MM.1S (cell line): ENCODE measurements at regions not wholly inside any gene's neighbourhood (a gene's known extent, or its start where the extent isn't known, plus 50 kb on each side); places are given as distances from the start of the nearest gene placed in this dataset.
A peak's percentile ranks its signal among the peaks of the same experiment; 100 is the strongest.

Experiments used
- DNase-seq: peaks from one replicate; pipeline ENCODE4 v3.0.0-alpha.2; 2015
- H2AFZ ChIP-seq: fragments of 300-600 bp; sonication (generic); 2 replicates; pipeline ENCODE4 v1.6.0; 2016; ENCODE audit warnings: antibody characterized with exemption, low read length
- H3F3A ChIP-seq: fragments of 300-600 bp; sonication (generic); 2 replicates; pipeline ENCODE4 v1.6.1; 2016; ENCODE audit warnings: mild to moderate bottlenecking, antibody characterized with exemption, low read length, moderate library complexity, mixed read lengths; ENCODE audit not compliant: insufficient read depth
- H3K27ac ChIP-seq: fragments of 300-600 bp; sonication (generic); 2 replicates; pipeline ENCODE4 v1.5.1; 2016; ENCODE audit warnings: mild to moderate bottlenecking, low read length
- H3K27me3 ChIP-seq: fragments of 300-600 bp; sonication (generic); replicated peaks from 2 replicates; pipeline ENCODE4 v1.6.0; 2016; ENCODE audit warnings: low read length; ENCODE audit not compliant: insufficient read depth
- H3K36me3 ChIP-seq: fragments of 300-600 bp; sonication (generic); replicated peaks from 2 replicates; pipeline ENCODE4 v1.6.1; 2016; ENCODE audit warnings: mild to moderate bottlenecking, low read length, mixed read lengths; ENCODE audit not compliant: insufficient read depth
- H3K4me1 ChIP-seq: fragments of 300-600 bp; sonication (generic); 2 replicates; pipeline ENCODE4 v1.6.1; 2016; ENCODE audit warnings: low read length, mixed read lengths
- H3K4me2 ChIP-seq: fragments of 300-600 bp; sonication (generic); 2 replicates; pipeline ENCODE4 v1.6.0; 2016; ENCODE audit warnings: low read depth, low read length
- H3K4me3 ChIP-seq: fragments of 300-600 bp; sonication (generic); 2 replicates; pipeline ENCODE4 v1.5.1; 2016; ENCODE audit warnings: low read length, mixed read lengths
- H3K79me2 ChIP-seq: fragments of 300-600 bp; sonication (generic); 2 replicates; pipeline ENCODE4 v1.6.1; 2016; ENCODE audit warnings: mixed run types, low read length, mixed read lengths
- H3K9ac ChIP-seq: fragments of 300-600 bp; sonication (generic); 2 replicates; pipeline ENCODE4 v1.6.1; 2016; ENCODE audit warnings: low read length, mixed read lengths
- H3K9me2 ChIP-seq: fragments of 300-600 bp; sonication (generic); replicated peaks from 2 replicates; pipeline ENCODE4 v1.6.1; 2016; ENCODE audit warnings: mild to moderate bottlenecking, low read length, mixed read lengths; ENCODE audit not compliant: insufficient read depth
- H3K9me3 ChIP-seq: fragments of 300-600 bp; sonication (generic); replicated peaks from 2 replicates; pipeline ENCODE4 v1.6.1; 2016; ENCODE audit warnings: mild to moderate bottlenecking, low read length, mixed read lengths; ENCODE audit not compliant: insufficient read depth
- H4K20me1 ChIP-seq: fragments of 300-600 bp; sonication (generic); 2 replicates; pipeline ENCODE4 v1.6.1; 2016; ENCODE audit warnings: mild to moderate bottlenecking, low read length, moderate library complexity, mixed read lengths; ENCODE audit not compliant: insufficient read depth
- EZH2 ChIP-seq: fragments of 300-600 bp; sonication (generic); optimal IDR thresholded peaks from 2 replicates; pipeline ENCODE3; 2017; ENCODE audit warnings: low read depth, mild to moderate bottlenecking, antibody characterized with exemption, low read length, mixed read lengths
- EZH2phosphoT487 ChIP-seq: fragments of 300-600 bp; sonication (generic); IDR thresholded peaks from 2 replicates; pipeline ENCODE4 v1.6.1; 2018; ENCODE audit warnings: antibody characterized with exemption, low read length
- TF ChIP-seq, protein P1 (sequence below): fragments of 300-600 bp; sonication (generic); IDR thresholded peaks from 2 replicates; pipeline ENCODE4 v1.5.1; 2016; ENCODE audit warnings: antibody characterized with exemption, low read length, mixed read lengths

GRCh38 chr5:124650147-124650561 lies 96.3 kb downstream of the ZNF608 start:
- Histone ChIP-seq H3K27ac (peak overlapping the region; percentile 96), H3K79me2 (no peaks in the 10 kb centered on the region), H3F3A (peaks cover 19% of the 10 kb centered on the region), H3K9me2 (no peaks in the 10 kb centered on the region), H3K36me3 (no peaks in the 10 kb centered on the region), H3K27me3 (0 out of 2 replicates have a peak, but pooled peaks cover 8% of the 10 kb centered on the region), H4K20me1 (no peaks in the 10 kb centered on the region), H3K4me1 (peaks cover 30% of the 10 kb centered on the region), H3K4me2 (peak overlapping the region; percentile 78), H3K4me3 (peak overlapping the region; percentile 24; the same call in 1 of the 2 replicates), H2AFZ (no peak overlapping the region), H3K9me3 (no peaks in the 10 kb centered on the region), H3K9ac (peak overlapping the region; percentile 58)
- TF ChIP-seq EZH2, result no peak
- peak; percentile 87 for DNase-seq

DNA sequence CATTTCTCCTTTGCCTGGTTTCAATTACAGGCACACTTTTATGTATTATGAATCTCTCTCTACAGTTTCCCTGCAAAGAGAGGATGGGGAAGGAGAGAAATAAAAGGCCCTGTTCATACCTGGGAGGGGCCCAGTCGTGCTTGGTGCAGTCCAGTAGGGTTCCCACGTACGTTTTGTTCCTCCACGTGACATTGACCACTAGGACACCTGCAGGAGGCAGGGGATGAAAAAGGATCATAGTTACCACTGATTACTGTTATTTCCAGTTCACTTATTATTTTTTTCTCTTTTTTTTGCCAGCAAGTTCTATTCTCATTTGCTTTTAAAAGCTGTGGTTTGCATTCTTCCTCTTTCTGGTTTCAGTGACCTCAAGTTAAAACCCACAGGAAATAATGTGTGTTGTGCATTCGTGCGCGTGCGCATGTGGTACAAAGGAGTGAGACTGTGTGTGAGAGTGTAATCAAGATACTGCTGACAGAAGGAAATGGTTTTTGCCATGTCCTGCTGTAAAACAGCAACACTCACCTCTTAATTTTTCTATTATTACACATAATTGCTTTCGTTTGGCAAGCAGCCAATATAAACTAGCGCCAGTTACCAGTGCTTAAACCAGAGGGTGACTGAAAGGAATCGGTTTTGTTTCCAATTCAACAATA lies 96.8 kb downstream of the ZNF608 start:
- peak overlapping the region; percentile 96 for H3K27ac ChIP-seq
- H3K4me1 ChIP-seq, result peaks cover 31% of the 10 kb centered on the region
- H3K9me3 ChIP-seq, result no peaks in the 10 kb centered on the region
- peak overlapping the region; percentile 78 for H3K4me2 ChIP-seq
- H2AFZ ChIP-seq, result no peak overlapping the region; the same call in 1 of the 2 replicates
- TF ChIP-seq EZH2phosphoT487, result 0 out of 2 replicates have a peak, but pooled peaks have one; percentile 55
- TF ChIP-seq, protein P1, sequence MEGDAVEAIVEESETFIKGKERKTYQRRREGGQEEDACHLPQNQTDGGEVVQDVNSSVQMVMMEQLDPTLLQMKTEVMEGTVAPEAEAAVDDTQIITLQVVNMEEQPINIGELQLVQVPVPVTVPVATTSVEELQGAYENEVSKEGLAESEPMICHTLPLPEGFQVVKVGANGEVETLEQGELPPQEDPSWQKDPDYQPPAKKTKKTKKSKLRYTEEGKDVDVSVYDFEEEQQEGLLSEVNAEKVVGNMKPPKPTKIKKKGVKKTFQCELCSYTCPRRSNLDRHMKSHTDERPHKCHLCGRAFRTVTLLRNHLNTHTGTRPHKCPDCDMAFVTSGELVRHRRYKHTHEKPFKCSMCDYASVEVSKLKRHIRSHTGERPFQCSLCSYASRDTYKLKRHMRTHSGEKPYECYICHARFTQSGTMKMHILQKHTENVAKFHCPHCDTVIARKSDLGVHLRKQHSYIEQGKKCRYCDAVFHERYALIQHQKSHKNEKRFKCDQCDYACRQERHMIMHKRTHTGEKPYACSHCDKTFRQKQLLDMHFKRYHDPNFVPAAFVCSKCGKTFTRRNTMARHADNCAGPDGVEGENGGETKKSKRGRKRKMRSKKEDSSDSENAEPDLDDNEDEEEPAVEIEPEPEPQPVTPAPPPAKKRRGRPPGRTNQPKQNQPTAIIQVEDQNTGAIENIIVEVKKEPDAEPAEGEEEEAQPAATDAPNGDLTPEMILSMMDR, result no peak; the same call in 1 of the 2 replicates
- no peaks in the 10 kb centered on the region for H4K20me1 ChIP-seq
- no peaks in the 10 kb centered on the region for H3K9me2 ChIP-seq
- H3K4me3 ChIP-seq, result peak overlapping the region; percentile 18; the same call in 1 of the 2 replicates
- H3K36me3 ChIP-seq, result no peaks in the 10 kb centered on the region
- peaks cover 19% of the 10 kb centered on the region for H3F3A ChIP-seq
- peak; percentile 99 for DNase-seq
- H3K9ac ChIP-seq, result peak overlapping the region; percentile 59
- no peaks in the 10 kb centered on the region for H3K79me2 ChIP-seq
- H3K27me3 ChIP-seq, result 0 out of 2 replicates have a peak, but pooled peaks cover 8% of the 10 kb centered on the region

- H3K27ac ChIP-seq, result peak overlapping the region; percentile 96
- peak overlapping the region; percentile 59 for H3K9ac ChIP-seq
- no peaks in the 10 kb centered on the region for H3K9me2 ChIP-seq
- no peak overlapping the region; the same call in 1 of the 2 replicates for H2AFZ ChIP-seq
- 0 out of 2 replicates have a peak, but pooled peaks cover 8% of the 10 kb centered on the region for H3K27me3 ChIP-seq
- no peaks in the 10 kb centered on the region for H3K36me3 ChIP-seq
- no peak for DNase-seq
- peak overlapping the region; percentile 6; the same call in 1 of the 2 replicates for H3K4me3 ChIP-seq
- H3K4me1 ChIP-seq, result peaks cover 31% of the 10 kb centered on the region
- H3K79me2 ChIP-seq, result no peaks in the 10 kb centered on the region
- peak overlapping the region; percentile 66 for H3K4me2 ChIP-seq
- no peaks in the 10 kb centered on the region for H4K20me1 ChIP-seq
- no peaks in the 10 kb centered on the region for H3K9me3 ChIP-seq
- H3F3A ChIP-seq, result peaks cover 19% of the 10 kb centered on the region
- TF ChIP-seq, protein P1, result no peak
- no peak for TF ChIP-seq EZH2
- no peak for TF ChIP-seq EZH2phosphoT487
Observed at GRCh38 chr5:124648902-124649467, 97.5 kb downstream of the ZNF608 start.

- no peaks in the 10 kb centered on the region for H3K79me2 ChIP-seq
Observed at GRCh38 chr5:124647352-124647751, 99.1 kb downstream of the ZNF608 start.

More at GRCh38 chr5:124647352-124647751, 99.1 kb downstream of the ZNF608 start:
- Histone ChIP-seq H3K36me3 (no peaks in the 10 kb centered on the region), H3K27me3 (0 out of 2 replicates have a peak, but pooled peaks cover 8% of the 10 kb centered on the region), H3K9me2 (no peaks in the 10 kb centered on the region), H2AFZ (no peak overlapping the region), H3K4me2 (no peak overlapping the region), H3K27ac (no peak overlapping the region), H4K20me1 (no peaks in the 10 kb centered on the region), H3K4me1 (peaks cover 31% of the 10 kb centered on the region), H3F3A (peaks cover 19% of the 10 kb centered on the region), H3K4me3 (no peak overlapping the region), H3K9me3 (no peaks in the 10 kb centered on the region), H3K9ac (no peak overlapping the region)
- TF ChIP-seq EZH2phosphoT487 (no peak), EZH2 (no peak)
- TF ChIP-seq, protein P1, result no peak
- DNase-seq, result no peak
